GM12874 (cell line): ENCODE measurements at regions not wholly inside any gene's neighbourhood (a gene's known extent, or its start where the extent isn't known, plus 50 kb on each side); places are given as distances from the start of the nearest gene placed in this dataset.

Experiments used
- CTCF ChIP-seq: IDR thresholded peaks from 2 replicates; pipeline ENCODE4 v1.5.1; 2011; ENCODE audit warnings: low read depth, mild to moderate bottlenecking, control low read depth, low read length, moderate library complexity; ENCODE audit not compliant: insufficient read depth

GRCh38 chr20:24318569-24319352, 150.7 kb upstream of the SYNDIG1 start:
- TF ChIP-seq CTCF: no peak

GRCh38 chr20:24317224-24317623, 152.2 kb upstream of the SYNDIG1 start:
- no peak for TF ChIP-seq CTCF

GRCh38 chr20:24316731-24317130, 152.7 kb upstream of the SYNDIG1 start:
- no peak for TF ChIP-seq CTCF

- TF ChIP-seq CTCF: no peak
These were observed 155.4 kb upstream of the SYNDIG1 start for GRCh38 chr20:24314053-24314452.

GRCh38 chr20:24309596-24309995, 159.8 kb upstream of the SYNDIG1 start:
- no peak for TF ChIP-seq CTCF

GRCh38 chr20:24305371-24305770, 164.1 kb upstream of the SYNDIG1 start:
- no peak for TF ChIP-seq CTCF

GRCh38 chr20:24304291-24304690, 165.1 kb upstream of the SYNDIG1 start:
- no peak for TF ChIP-seq CTCF
